Fibroblast of skin of left quadriceps (primary cell): ENCODE measurements at regions not wholly inside any gene's neighbourhood (a gene's known extent, or its start where the extent isn't known, plus 50 kb on each side); places are given as distances from the start of the nearest gene placed in this dataset.
A peak's percentile ranks its signal among the peaks of the same experiment; 100 is the strongest.

Source experiments
- DNase-seq, 2 experiments: peaks; one replicate each; pipeline ENCODE4 v3.0.0-alpha.2; 2013; ENCODE audit warnings: low read depth in 2 of 2

GRCh38 chr4:138572007-138572406, 329.9 kb upstream of the SLC7A11 start:
- DNase-seq = no peak

GRCh38 chr4:138567696-138568095, 325.5 kb upstream of the SLC7A11 start:
- DNase-seq = no peak

- DNase-seq = no peak
Measured at GRCh38 chr4:138565576-138565975, 323.4 kb upstream of the SLC7A11 start.

- peak; percentile 64 to 70 for DNase-seq
Measured at GRCh38 chr4:138562544-138562991, 320.4 kb upstream of the SLC7A11 start.

GRCh38 chr4:138561906-138562305, 319.8 kb upstream of the SLC7A11 start:
- no peak for DNase-seq

- DNase-seq = no peak
Measured at GRCh38 chr4:138561276-138561880, 319.2 kb upstream of the SLC7A11 start.

GRCh38 chr4:138560448-138560847, 318.3 kb upstream of the SLC7A11 start:
- DNase-seq = no peak

GRCh38 chr4:138558886-138559285, 316.7 kb upstream of the SLC7A11 start:
- no peak for DNase-seq

- no peak for DNase-seq
Measured at GRCh38 chr4:138555584-138555983, 313.4 kb upstream of the SLC7A11 start.

- DNase-seq = no peak
Measured at GRCh38 chr4:138555108-138555507, 313.0 kb upstream of the SLC7A11 start.

- DNase-seq = no peak
Measured at GRCh38 chr4:138553001-138553845, 311.1 kb upstream of the SLC7A11 start.

- DNase-seq = no peak
Measured at GRCh38 chr4:138542191-138542776, 300.1 kb upstream of the SLC7A11 start.

- DNase-seq = no peak
Measured at GRCh38 chr4:138540056-138540800, 298.1 kb upstream of the SLC7A11 start.

GRCh38 chr4:138538743-138539142, 296.6 kb upstream of the SLC7A11 start:
- DNase-seq = no peak

GRCh38 chr4:138537731-138538490, 295.8 kb upstream of the SLC7A11 start:
- DNase-seq = no peak

- no peak for DNase-seq
Measured at GRCh38 chr4:138535316-138535715, 293.2 kb upstream of the SLC7A11 start.

- no peak for DNase-seq
Measured at GRCh38 chr4:138522366-138522765, 280.2 kb upstream of the SLC7A11 start.

GRCh38 chr4:138521809-138522208, 279.7 kb upstream of the SLC7A11 start:
- no peak for DNase-seq

GRCh38 chr4:138519436-138519835, 277.3 kb upstream of the SLC7A11 start:
- DNase-seq = no peak

- no peak for DNase-seq
Measured at GRCh38 chr4:138513535-138513934, 271.4 kb upstream of the SLC7A11 start.

- no peak for DNase-seq
Measured at GRCh38 chr4:138512756-138513155, 270.6 kb upstream of the SLC7A11 start.
